Putamen (tissue), 1 donor: ENCODE measurements at regions not wholly inside any gene's neighbourhood (a gene's known extent, or its start where the extent isn't known, plus 50 kb on each side); places are given as distances from the start of the nearest gene placed in this dataset.
"Not testable (repeated sequence)": the region's sequence is repeated elsewhere in the genome, so short reads cannot be mapped to it uniquely, and the experiment has no call there.

Source experiments
- DNase-seq: peaks from one replicate; pipeline ENCODE4 v3.0.0-alpha.2; 2016; ENCODE audit warnings: low spot score

DNA sequence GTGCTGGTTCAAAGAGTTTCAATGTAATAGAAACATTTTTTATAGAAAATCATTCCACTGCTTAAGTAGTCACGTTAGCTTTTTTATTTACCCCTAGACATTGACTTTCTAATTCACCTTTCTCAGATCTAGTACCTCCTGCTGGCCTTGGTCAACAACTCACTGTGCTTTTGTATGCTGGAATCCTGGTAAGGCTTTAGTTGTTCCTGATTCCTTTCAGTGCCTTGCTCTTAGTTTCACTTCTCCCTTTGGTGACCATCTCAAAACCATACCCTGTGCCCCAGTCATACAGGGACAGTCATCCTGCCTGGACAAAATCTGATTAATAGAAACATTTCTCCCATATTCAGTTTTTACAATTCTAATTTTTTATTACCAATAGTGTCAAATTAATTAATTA is 130.2 kb downstream of the GPR37 start:
- no peak for DNase-seq

DNA sequence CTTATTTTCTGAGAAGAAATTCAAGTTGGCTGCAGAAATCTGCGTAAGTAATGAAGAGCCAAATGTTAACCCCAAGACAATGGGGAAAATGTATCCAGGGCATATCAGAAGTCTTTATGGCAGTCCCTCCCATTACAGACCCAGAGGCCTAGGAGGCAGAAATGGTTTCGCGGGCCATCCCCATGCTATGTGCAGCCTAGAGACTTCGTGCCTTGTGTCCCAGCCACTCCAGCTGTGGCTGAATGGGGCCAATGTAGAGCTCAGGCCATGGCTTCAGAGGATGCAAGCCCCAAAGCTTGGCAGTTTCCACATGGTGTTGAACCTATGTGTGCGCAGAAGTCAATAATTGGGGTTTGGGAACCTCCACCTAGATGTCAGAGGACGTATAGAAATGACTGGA is 131.9 kb downstream of the GPR37 start:
- no peak for DNase-seq

DNA sequence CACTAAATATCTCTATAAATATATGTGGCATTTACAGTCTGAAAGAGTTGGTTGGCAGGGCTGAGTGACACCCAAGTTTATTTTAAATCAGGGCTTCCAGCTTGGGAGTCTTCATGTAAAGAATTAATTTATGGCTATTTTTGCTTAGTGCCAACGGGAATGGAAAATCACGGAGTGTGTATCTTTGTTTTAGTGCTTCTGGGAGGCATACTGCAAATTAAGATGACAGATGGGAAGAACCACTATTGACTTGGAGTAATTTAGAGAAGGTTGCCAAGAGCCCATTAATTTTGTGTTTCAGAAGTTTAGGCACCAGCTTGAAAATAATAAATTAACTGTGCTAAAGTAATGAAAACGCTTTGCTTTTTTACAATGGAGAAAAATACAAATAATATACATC is 135.2 kb downstream of the GPR37 start:
- no peak for DNase-seq

DNA sequence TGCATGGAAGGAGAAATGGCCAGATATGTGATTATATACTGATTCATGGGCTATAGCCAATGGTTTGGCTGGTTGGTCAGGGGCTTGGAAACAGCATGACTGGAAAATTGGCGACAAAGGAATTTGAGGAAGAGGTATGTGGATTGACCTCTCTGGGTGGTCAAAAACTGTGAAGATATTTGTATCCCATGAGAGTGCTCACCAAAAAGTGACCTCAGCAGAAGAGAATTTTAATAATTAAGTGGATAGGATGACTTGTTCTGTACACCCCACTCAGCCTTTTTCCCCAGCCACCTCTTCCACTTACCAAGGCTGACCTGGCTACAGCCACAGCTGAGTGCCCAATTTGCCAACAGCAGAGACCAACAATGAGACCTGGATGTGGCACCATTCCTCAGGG is 146.7 kb downstream of the GPR37 start:
- no peak for DNase-seq

DNA sequence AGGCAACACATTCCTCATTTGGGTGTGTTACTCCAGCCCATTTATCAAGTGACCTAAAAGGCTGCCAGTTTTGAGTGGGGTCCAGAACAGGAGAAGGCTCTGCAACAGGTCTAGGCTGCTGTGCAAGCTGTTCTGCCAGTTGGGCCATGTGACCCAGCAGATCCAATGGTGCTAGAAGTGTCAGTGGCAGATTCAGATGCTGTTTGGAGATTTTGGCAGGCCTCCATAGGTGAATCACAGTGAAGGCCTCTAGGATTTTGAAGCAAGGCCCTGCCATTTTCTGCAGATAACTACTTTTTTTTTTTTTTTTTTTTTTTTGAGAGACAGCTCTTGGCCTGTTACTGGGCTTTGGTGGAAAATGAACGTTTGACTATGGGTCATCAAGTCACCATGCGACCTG is 147.5 kb downstream of the GPR37 start:
- not testable (repeated sequence) for DNase-seq

DNA sequence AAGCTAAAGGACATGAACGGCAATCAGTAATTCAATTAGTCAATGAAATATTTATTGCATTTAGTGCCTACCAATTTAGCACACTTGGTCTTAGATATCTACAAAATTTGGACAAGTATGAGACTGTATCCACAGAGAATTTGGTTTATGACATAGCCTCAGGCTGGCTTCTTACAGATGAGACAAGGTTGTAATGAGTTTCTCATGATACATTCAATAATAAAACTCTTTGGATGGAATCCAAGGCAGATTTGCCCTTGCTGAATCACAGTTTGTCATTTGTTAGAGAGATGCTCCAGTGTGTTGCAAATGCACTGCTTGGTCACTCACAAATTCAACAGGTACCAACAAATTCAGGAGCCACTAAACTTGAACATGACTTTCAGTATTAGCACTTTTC is 162.5 kb downstream of the GPR37 start:
- DNase-seq: no peak

DNA sequence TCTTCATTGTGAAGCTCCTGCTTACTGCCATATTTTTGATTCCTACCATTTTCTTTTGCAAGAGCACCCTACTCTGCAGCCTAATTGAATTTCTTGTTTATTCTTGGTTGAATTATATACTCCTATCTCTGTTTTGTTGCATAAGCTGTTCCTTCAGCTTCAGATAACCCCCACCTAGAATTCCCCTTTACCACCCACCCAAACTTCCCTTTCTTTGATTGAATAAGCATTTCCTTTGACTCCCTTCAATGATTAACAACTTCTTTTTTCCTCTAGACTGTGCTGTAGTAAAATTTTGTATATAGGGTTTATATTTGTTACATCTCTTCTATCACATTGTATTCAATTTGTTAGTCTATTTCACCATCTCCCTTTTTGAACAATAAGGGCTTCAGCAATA is 168.1 kb downstream of the GPR37 start:
- DNase-seq: no peak

DNA sequence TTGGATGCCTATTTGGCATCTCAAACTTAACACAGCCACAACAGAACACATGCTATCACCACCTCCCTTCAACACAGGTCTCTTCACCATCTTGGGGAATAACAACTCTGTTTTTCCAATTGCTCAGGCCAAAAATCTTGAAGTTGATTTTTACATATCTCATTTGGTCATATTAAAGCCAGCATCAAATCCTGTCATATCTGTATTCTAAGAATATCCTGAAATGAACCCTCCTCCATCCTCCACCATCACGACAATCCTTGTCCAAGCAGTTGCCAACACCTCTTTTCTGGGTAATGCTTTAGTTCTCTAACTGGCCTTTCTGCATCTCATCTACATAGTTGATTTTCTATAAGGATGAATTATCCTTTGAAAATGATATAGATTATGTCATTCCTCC is 168.7 kb downstream of the GPR37 start:
- no peak for DNase-seq

DNA sequence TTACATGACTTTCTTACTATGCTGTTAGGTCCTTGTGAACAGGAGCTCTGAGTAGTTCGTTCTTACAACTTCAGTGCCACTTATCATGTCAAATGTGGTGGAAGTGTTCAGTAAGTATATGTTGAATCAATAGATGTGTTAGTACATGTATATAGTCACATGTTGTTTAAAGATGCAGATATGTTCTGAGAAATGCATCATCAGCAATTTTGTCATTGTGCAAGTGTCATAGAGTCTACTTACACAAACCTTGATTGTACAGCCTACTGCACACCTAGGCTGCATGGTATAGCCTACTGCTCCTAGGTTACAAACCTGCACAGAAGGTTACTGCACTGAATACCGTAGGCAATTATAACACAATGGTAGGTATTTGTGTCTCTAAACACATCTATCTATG is 174.8 kb downstream of the GPR37 start:
- no peak for DNase-seq

DNA sequence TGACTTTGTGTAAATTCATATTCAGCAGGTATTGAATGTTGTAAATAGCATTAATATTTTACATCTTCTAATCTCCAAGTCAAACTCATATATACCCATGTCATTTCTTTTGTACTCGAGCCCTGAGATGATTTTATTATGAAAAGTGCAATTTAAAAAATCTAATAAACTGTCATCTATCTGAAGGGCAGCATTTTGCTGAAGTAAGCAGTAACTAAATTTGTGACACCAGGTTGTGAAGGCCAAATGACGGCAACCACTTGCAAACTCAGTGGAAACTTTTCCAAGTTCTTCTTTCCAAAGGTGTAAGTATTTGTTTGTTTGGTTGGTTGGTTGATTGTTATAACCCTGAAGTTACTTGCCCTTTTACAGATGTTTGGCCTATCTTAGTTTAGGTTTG is 188.3 kb downstream of the GPR37 start:
- no peak for DNase-seq

DNA sequence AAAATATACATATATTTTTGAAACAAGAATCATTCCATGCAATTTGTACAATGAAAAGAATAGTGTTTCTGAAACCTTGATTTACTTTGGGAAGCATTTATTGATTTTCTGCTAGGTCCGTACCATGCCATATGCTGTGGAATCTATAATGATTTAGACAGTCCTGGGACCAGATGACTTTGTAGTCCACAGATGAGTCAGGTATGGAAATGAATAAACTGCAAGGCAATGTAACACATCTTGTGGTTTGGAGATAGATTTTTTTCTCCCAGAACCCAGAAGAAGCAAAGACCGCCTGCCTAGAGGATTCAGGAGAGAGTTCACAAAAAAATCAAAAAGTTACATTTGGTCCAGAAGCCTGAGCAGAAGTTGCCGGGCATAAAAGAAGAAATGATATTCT is 190.4 kb downstream of the GPR37 start:
- no peak for DNase-seq

DNA sequence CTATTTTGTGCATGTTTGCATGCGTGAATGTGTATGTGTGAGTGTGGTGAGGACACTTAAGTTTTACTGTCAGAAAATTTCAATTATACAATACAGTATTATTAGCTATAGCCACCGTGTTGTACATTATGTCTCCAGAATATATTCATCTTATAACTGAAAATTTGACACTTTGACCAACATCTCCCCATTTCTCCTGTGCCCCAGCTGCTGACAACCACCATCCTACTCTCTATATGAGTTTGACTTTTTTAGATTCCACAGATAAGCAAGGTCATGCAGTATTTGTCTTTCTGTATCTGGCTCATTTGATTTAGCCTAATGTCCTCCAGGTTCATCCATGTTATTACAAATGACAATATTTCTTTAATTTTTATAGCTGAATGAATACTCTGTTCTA is 195.0 kb downstream of the GPR37 start:
- no peak for DNase-seq

DNA sequence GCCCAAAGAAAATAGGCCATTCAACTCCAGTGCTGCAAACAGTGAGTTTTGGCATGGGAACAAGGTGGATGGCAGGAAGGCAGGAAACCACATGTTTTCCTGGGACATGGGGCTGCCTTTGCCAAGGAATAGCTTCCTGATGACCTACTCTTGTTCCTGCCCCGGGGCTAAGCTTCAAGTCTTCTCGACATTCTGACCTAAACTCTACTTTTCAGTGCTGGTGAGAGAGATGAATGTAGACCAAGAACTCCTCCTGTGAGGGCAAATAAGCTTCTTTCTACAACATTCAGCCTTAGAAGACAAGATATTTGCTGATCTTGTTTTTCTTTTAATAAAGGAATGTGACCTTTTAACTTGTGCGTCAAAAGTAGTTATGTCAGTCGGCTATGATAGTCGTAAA is 199.0 kb downstream of the GPR37 start:
- no peak for DNase-seq

DNA sequence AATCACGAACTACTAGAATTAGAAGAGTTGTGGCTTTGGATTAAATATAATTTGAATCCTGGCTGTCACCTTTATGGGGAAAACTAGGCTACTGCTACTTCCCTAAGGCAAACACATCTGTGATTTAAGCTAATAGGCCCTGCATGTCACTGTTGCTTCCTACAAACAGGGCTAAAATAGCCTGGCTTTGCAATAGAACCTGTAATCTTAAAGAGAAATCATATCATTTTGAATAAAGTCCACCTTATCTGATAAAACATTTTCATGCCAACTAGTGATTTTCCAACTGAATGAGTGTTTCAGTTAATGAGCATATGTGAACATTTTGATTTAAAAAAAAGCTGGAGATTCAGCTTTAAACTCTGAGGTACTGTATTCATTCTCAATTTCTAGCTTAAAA is 208.0 kb downstream of the GPR37 start:
- no peak for DNase-seq

DNA sequence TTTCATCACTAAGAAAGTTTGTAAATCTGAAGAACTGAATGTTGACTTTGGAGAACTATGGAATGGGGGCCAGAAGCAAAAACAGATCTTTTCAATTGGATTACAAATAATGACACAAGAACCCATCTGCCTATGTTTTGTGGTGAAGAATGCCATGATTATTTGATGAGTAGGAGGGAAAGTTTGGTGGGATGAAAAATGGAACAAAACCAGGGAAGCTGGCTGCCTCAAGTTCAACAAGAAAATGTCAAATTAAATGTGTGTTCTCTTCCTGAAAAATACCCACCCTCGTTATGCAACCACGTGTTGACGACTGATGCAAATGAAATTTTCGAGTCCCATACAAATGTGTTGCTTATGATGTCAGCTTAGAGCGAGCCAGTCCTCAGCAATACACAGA is 208.5 kb downstream of the GPR37 start:
- no peak for DNase-seq

DNA sequence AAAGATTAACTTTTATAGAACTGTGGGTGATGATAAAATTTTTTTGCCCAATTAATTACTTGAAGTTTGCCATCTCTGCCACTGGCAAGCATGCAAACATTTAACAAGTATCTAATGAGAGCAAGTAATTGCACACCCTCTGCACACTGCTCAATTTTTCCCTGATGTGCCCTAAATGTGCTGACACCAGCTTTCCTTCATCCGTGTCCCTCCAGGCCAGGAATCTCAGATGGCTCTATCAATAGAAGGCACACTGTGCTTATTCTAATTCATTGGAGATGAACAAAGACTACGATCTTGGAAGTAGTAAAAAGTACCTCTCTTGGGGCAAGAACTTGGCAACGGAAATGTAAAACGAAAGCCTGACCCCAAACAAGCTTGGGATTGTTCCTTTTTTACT is 212.1 kb downstream of the GPR37 start:
- DNase-seq: no peak

DNA sequence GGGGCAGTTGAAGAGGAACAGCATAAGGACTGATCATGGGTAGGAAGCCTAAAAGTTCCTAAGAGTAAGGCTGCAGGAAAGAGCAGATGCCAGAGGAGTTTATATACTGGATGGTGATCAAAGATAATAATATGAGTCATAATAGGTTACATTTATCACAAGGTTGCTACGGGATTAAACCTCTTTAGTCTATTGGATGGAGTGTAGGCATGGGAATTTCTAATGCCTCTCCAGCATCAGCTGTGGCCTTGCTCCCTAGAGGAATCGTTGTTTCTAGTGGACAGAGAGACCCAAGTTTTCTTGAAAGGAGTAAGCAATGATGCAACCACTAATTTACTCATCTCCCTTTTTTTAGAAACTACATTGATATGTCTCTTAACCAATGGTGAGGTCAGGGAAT is 213.4 kb downstream of the GPR37 start:
- no peak for DNase-seq

DNA sequence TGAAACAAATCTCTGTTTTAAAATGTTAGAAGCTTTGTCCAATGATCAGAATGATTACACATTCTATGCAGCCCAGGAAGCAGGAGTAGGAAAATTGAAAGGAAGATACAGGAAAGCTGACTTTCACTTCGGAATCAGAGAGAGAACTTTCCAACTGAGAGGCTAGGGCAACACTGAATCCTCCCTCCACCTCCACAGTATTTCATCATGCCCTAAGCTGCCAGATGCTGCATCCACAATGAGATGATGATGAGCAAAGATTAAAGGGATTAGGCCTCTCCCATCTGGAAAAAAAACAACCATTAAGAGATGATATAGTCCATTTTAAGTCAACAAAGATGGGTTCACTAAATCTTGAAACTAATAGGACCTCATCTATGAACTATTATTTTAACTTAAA is 215.6 kb downstream of the GPR37 start:
- DNase-seq: no peak

DNA sequence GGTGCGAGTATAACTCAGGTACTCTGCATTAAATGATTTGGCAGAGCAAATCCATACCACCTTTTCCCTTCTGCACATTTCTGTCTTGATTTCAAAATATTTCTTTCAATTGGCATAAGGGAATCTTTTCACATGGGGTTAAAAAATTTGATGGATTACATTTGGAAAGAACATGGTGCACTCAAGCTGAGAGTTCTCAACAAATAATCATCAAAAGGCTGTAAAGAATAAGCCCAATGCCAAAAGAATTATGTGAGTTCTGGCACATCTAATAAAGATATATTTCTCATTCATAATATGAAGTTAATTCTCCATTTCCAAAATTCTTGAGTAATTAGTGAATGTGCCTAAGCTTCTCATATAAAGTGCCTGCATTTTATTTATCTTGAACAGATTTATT is 223.1 kb downstream of the GPR37 start:
- no peak for DNase-seq

DNA sequence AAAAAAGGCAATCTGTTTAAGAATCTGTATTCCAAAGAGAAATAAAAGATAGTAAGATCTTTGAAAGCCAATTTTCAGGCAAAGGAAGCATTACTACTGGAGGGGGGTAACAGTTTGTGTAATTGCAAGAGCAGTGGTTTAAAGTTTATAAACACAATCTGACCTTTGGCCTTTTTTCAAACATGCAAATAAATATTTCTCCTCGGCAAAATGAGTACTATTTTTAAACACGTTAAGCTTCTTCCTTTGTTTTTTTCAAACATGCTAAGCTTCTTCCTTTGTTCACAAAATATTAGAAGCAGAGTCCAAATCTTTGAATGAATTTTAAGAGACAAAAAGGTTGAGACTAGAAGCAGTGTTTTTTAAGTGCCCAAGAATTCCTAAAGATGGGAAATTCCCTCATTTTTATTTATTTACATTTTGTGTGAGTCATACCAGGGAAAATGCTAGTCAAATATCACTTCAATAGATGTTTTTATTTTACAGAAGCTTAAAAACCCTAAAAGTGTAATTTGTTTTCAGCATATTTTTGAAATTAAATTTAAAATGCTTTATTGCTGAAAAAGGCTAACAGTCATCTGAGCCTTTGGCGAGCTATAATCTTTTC is 229.3 kb downstream of the GPR37 start:
- DNase-seq: no peak

DNA sequence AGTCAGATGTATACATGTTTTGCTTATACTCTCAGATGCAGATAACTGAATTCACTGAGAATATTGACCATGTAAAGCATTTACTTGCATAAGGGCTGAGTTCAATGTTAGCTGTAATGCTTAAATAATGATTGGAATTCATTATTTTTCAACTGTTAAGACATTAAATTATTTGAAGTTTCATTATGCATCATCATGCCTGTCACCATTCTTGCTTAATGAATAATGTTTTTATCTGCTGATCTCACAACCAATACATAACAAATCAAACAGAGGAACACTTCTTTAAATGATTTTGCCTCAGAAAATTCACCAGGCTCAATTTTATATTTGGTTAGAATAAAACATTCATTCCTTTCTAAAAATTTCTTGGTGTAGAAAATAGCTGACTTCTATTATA is 233.4 kb downstream of the GPR37 start:
- no peak for DNase-seq

DNA sequence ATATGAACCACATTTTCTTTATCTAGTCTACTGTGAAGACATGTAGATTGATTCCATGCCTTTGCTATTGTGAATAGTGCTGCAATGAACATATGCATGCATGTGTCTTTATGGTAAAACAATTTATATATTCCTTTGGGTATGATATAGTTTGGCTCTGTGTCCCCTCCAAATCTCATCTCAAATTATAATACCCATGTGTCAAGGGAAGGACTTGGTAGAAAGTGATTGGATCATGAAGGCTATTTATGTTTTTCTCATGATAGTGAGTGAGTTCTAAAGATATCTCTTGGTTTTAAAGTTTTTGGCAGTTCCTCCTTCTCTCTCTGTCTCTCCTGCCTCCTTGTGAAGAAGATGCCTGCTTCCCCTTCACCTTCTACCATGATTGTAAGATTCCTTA is 248.7 kb downstream of the GPR37 start:
- no peak for DNase-seq

DNA sequence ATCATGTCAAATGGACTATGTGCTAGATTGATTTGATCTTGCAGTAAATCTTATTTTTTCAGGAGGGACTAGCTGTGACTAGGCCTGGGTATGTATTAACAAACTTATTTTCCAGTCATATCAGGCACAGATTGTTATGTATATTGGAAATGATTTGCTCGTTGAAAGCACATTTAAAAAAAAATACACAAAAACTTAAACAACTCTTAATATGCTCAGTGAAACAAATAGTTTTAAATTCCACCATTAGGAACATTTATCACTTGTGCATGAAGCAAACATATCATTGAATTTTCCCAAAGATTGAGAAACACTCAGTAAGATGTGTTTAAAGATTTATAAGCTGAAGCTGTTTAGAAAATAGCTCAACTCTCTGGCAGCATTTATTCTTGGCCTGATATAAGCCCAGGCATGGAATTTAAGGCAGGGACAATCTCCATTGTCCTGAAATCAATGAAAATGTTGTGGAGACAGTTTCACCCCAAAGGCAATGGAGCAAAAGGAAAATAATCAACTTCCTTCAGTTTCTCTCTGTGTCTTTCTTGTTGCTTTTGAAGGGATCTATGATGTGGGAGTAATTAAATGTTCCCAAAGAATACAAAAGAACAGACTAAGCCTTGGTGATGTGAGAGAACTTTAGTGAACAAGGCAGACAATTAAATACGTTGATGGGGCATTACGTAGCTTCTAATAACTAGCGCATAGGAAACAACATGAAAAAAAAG is 250.3 kb downstream of the GPR37 start:
- peak; percentile 6 for DNase-seq

DNA sequence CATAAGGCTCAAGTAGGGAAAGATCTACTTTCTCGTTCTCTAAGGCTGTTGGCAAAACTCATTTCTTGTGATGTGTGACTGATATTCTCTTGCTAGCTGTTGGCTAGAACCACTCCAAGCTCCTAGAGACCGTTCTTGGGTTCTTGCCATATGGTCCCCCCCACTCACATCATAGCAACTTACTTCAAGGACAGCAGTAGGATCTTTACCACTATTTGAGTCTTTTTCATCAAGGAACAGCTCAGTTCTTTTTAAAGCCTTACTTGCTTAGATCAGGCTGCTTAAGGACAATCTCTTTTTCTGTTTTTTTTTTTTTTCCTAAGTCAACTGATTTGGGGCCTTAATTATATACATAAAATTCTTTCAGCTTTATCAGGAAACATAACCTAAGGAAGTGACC is 251.1 kb downstream of the GPR37 start:
- no peak for DNase-seq
